Activated naive CD8-positive, alpha-beta T cell treated with anti-CD3 and anti-CD28 coated beads, Interleukin-2, amount 50 U/mL, for 24 hours (primary cell): ENCODE measurements at regions not wholly inside any gene's neighbourhood (a gene's known extent, or its start where the extent isn't known, plus 50 kb on each side); places are given as distances from the start of the nearest gene placed in this dataset.
"Not testable (repeated sequence)": the region's sequence is repeated elsewhere in the genome, so short reads cannot be mapped to it uniquely, and the experiment has no call there.

ENCODE experiments used
- ATAC-seq: fragments of 150-1000 bp; cut with Tn5 transposase; one replicate; pipeline ENCODE4 v1.10.0; 2021
- DNase-seq: peaks from one replicate; pipeline ENCODE4 v3.0.0; 2021
- H3K27ac Mint-ChIP-seq: one replicate; pipeline ENCODE4 v1.8.0; 2021; ENCODE audit warnings: mild to moderate bottlenecking, mixed read lengths
- H3K27me3 Mint-ChIP-seq: one replicate; pipeline ENCODE4 v1.8.0; 2021; ENCODE audit warnings: mixed read lengths
- H3K36me3 Mint-ChIP-seq: one replicate; pipeline ENCODE4 v1.8.0; 2021; ENCODE audit warnings: low read depth, mixed read lengths
- H3K4me1 Mint-ChIP-seq: one replicate; pipeline ENCODE4 v1.8.0; 2021; ENCODE audit warnings: mixed read lengths
- H3K4me3 Mint-ChIP-seq: one replicate; pipeline ENCODE4 v1.8.0; 2021; ENCODE audit warnings: mild to moderate bottlenecking, moderate library complexity, mixed read lengths
- H3K9me3 Mint-ChIP-seq: one replicate; pipeline ENCODE4 v1.8.0; 2021; ENCODE audit warnings: mixed read lengths

GRCh38 chr4:189579645-189580044 lies 361.0 kb upstream of the FRG1 start:
- not testable (repeated sequence) for H3K27me3 Mint-ChIP-seq

GRCh38 chr4:189586908-189587632 lies 353.6 kb upstream of the FRG1 start:
- not testable (repeated sequence) for H3K27ac Mint-ChIP-seq, H3K4me1 Mint-ChIP-seq, H3K4me3 Mint-ChIP-seq, DNase-seq, H3K36me3 Mint-ChIP-seq, ATAC-seq, H3K9me3 Mint-ChIP-seq, H3K27me3 Mint-ChIP-seq

More at GRCh38 chr4:189579645-189580044, 361.0 kb upstream of the FRG1 start:
- H3K4me1 Mint-ChIP-seq, H3K27ac Mint-ChIP-seq, H3K4me3 Mint-ChIP-seq, H3K36me3 Mint-ChIP-seq, H3K9me3 Mint-ChIP-seq, ATAC-seq, DNase-seq: not testable (repeated sequence)

- not testable (repeated sequence) for H3K4me3 Mint-ChIP-seq, H3K36me3 Mint-ChIP-seq, H3K27ac Mint-ChIP-seq, H3K4me1 Mint-ChIP-seq, H3K9me3 Mint-ChIP-seq, ATAC-seq, H3K27me3 Mint-ChIP-seq, DNase-seq
These were observed 351.5 kb upstream of the FRG1 start for GRCh38 chr4:189589201-189589600.

GRCh38 chr4:189592890-189593289 lies 347.8 kb upstream of the FRG1 start:
- Mint-ChIP-seq H3K27ac (no peak overlapping the region), H3K36me3 (no peaks in the 10 kb centered on the region), H3K27me3 (no peaks in the 10 kb centered on the region), H3K4me1 (no peaks in the 10 kb centered on the region), H3K4me3 (no peak overlapping the region), H3K9me3 (peaks cover 4% of the 10 kb centered on the region)
- no peak for DNase-seq
- no peak for ATAC-seq

- Mint-ChIP-seq H3K36me3 (no peaks in the 10 kb centered on the region), H3K4me1 (no peaks in the 10 kb centered on the region), H3K4me3 (no peak overlapping the region), H3K27ac (no peak overlapping the region), H3K9me3 (peaks cover 4% of the 10 kb centered on the region), H3K27me3 (no peaks in the 10 kb centered on the region)
- DNase-seq = no peak
- ATAC-seq = no peak
These were observed 343.3 kb upstream of the FRG1 start for GRCh38 chr4:189597341-189597740.

GRCh38 chr4:189600264-189600663 lies 340.4 kb upstream of the FRG1 start:
- Mint-ChIP-seq H3K36me3 (no peaks in the 10 kb centered on the region), H3K9me3 (peaks cover 4% of the 10 kb centered on the region), H3K27me3 (no peaks in the 10 kb centered on the region), H3K4me1 (no peaks in the 10 kb centered on the region), H3K27ac (no peak overlapping the region), H3K4me3 (no peak overlapping the region)
- no peak for DNase-seq
- ATAC-seq = no peak

- Mint-ChIP-seq H3K4me1 (no peaks in the 10 kb centered on the region), H3K4me3 (no peak overlapping the region), H3K27ac (no peak overlapping the region), H3K9me3 (peaks cover 4% of the 10 kb centered on the region), H3K36me3 (no peaks in the 10 kb centered on the region), H3K27me3 (no peaks in the 10 kb centered on the region)
- no peak for DNase-seq
- no peak for ATAC-seq
These were observed 339.8 kb upstream of the FRG1 start for GRCh38 chr4:189600718-189601435.

GRCh38 chr4:189602827-189603226 lies 337.8 kb upstream of the FRG1 start:
- ATAC-seq, DNase-seq, H3K4me1 Mint-ChIP-seq, H3K36me3 Mint-ChIP-seq, H3K27me3 Mint-ChIP-seq, H3K4me3 Mint-ChIP-seq, H3K27ac Mint-ChIP-seq, H3K9me3 Mint-ChIP-seq: not testable (repeated sequence)

- ATAC-seq, H3K27ac Mint-ChIP-seq, H3K36me3 Mint-ChIP-seq, H3K9me3 Mint-ChIP-seq, DNase-seq, H3K27me3 Mint-ChIP-seq, H3K4me1 Mint-ChIP-seq, H3K4me3 Mint-ChIP-seq: not testable (repeated sequence)
These were observed 330.1 kb upstream of the FRG1 start for GRCh38 chr4:189610571-189610970.

GRCh38 chr4:189613207-189613606 lies 327.5 kb upstream of the FRG1 start:
- Mint-ChIP-seq H3K36me3 (no peaks in the 10 kb centered on the region), H3K9me3 (peaks cover 5% of the 10 kb centered on the region), H3K27ac (no peak overlapping the region), H3K4me1 (no peaks in the 10 kb centered on the region), H3K27me3 (no peaks in the 10 kb centered on the region), H3K4me3 (no peak overlapping the region)
- ATAC-seq = no peak
- DNase-seq = no peak

GRCh38 chr4:189615217-189615663 lies 325.4 kb upstream of the FRG1 start:
- Mint-ChIP-seq H3K4me1 (no peaks in the 10 kb centered on the region), H3K27me3 (no peaks in the 10 kb centered on the region), H3K36me3 (no peaks in the 10 kb centered on the region), H3K9me3 (peaks cover 5% of the 10 kb centered on the region), H3K4me3 (no peak overlapping the region), H3K27ac (no peak overlapping the region)
- ATAC-seq (no peak), DNase-seq (no peak)

GRCh38 chr4:189617741-189618140 lies 322.9 kb upstream of the FRG1 start:
- not testable (repeated sequence) for ATAC-seq, H3K9me3 Mint-ChIP-seq, DNase-seq, H3K4me1 Mint-ChIP-seq, H3K27me3 Mint-ChIP-seq, H3K4me3 Mint-ChIP-seq, H3K36me3 Mint-ChIP-seq, H3K27ac Mint-ChIP-seq

GRCh38 chr4:189619441-189620250 lies 321.0 kb upstream of the FRG1 start:
- not testable (repeated sequence) for H3K4me3 Mint-ChIP-seq, H3K9me3 Mint-ChIP-seq, DNase-seq, H3K4me1 Mint-ChIP-seq, ATAC-seq, H3K36me3 Mint-ChIP-seq, H3K27me3 Mint-ChIP-seq, H3K27ac Mint-ChIP-seq

GRCh38 chr4:189622574-189622973 lies 318.1 kb upstream of the FRG1 start:
- ATAC-seq = not testable (repeated sequence)

GRCh38 chr4:189627041-189627440 lies 313.6 kb upstream of the FRG1 start:
- DNase-seq, H3K4me3 Mint-ChIP-seq, H3K9me3 Mint-ChIP-seq, ATAC-seq, H3K36me3 Mint-ChIP-seq, H3K4me1 Mint-ChIP-seq, H3K27ac Mint-ChIP-seq, H3K27me3 Mint-ChIP-seq: not testable (repeated sequence)

More at GRCh38 chr4:189622574-189622973, 318.1 kb upstream of the FRG1 start:
- DNase-seq, H3K4me1 Mint-ChIP-seq, H3K4me3 Mint-ChIP-seq, H3K27me3 Mint-ChIP-seq, H3K9me3 Mint-ChIP-seq, H3K27ac Mint-ChIP-seq, H3K36me3 Mint-ChIP-seq: not testable (repeated sequence)
